ENCODE measurements at regions not wholly inside any gene's neighbourhood (a gene's known extent, or its start where the extent isn't known, plus 50 kb on each side); places are given as distances from the start of the nearest gene placed in this dataset.

- TF ChIP-seq, protein P1, sequence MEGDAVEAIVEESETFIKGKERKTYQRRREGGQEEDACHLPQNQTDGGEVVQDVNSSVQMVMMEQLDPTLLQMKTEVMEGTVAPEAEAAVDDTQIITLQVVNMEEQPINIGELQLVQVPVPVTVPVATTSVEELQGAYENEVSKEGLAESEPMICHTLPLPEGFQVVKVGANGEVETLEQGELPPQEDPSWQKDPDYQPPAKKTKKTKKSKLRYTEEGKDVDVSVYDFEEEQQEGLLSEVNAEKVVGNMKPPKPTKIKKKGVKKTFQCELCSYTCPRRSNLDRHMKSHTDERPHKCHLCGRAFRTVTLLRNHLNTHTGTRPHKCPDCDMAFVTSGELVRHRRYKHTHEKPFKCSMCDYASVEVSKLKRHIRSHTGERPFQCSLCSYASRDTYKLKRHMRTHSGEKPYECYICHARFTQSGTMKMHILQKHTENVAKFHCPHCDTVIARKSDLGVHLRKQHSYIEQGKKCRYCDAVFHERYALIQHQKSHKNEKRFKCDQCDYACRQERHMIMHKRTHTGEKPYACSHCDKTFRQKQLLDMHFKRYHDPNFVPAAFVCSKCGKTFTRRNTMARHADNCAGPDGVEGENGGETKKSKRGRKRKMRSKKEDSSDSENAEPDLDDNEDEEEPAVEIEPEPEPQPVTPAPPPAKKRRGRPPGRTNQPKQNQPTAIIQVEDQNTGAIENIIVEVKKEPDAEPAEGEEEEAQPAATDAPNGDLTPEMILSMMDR (IDR thresholded peaks at IDR 0.05; ENCODE audit: control extremely low read depth, extremely low read depth, low read depth, missing control alignments): no peak
- POLR2A ChIA-PET: no interaction called here
- no peak for DNase-seq (ENCODE audit: extremely low spot score)
- CTCF ChIA-PET: no interaction called here
Measured at GRCh38 chr13:100798739-100799361, 124.3 kb upstream of the TMTC4 start.

- TF ChIP-seq, protein P1 (IDR thresholded peaks at IDR 0.05; ENCODE audit: control extremely low read depth, extremely low read depth, low read depth, missing control alignments): no peak
- CTCF ChIA-PET: no interaction called here
- no peak for DNase-seq (ENCODE audit: extremely low spot score)
- POLR2A ChIA-PET: no interaction called here
Measured at GRCh38 chr13:100797921-100798320, 123.3 kb upstream of the TMTC4 start.

DNA sequence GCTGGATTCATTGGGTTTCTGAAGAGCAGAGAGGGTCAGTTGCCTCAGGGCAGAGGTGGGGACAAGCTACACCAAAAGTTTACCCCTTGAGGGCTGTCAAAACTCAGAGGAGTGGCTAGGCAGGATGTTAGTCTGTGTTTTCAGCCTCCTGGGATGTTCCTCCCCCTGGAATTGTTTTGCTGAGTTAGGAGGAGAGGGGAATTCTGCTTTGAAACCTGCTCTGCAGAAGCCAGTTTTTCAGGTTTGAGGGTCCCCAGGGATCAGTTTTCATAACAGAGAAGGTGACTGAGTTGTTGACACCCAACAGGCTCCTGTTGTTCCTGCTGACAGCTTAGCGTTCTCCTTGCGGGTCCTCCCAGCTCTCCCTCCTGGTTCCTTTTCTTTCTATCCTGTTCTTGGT is 121.9 kb upstream of the TMTC4 start:
- ChIA-PET CTCF (no interaction called here), POLR2A (no interaction called here)
- TF ChIP-seq, protein P1 (IDR thresholded peaks at IDR 0.05; ENCODE audit: control extremely low read depth, extremely low read depth, low read depth, missing control alignments): no peak
- no peak for DNase-seq (ENCODE audit: extremely low spot score)

DNA sequence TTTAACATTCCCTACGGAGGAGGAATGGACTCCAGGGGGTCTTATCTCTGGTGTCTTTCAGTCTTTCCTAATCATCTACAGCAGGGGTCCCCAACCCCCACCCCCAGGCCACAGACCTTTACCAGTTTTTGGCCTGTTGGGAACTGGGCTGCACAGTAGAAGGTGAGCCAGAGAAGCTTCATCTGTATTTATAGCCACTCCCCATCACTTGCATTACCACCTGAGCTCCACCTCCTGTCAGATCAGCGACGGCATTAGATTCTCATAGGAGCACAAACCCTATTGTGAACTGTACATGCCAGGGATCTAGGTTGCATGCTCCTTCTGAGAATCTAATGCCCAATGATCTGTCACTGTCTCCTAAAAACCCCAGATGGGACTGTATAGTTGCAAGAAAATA is 120.0 kb upstream of the TMTC4 start:
- DNase-seq (ENCODE audit: extremely low spot score): no peak
- CTCF ChIA-PET: no interaction called here
- TF ChIP-seq, protein P1 (IDR thresholded peaks at IDR 0.05; ENCODE audit: control extremely low read depth, extremely low read depth, low read depth, missing control alignments): no peak
- POLR2A ChIA-PET: no interaction called here

DNA sequence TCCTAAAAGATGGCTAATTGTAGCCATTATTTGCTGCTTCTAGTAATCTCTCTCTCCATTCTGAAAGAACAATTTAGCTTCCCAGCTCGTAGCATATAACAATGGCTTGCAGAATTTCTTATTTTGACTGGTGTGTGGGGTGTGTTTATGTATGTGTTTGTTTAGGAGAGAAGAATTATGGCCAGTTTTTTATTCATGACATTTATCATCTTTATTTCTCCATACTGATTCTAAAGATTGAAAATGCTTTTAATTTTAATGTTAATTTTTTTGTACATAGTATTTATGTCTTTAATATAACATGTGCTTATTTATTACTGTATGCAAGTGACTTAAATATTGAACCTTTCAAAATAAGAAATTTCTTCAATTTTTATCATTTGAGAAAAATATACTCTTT is 115.8 kb upstream of the TMTC4 start:
- CTCF ChIA-PET: no interaction called here
- DNase-seq (ENCODE audit: extremely low spot score): no peak
- TF ChIP-seq, protein P1 (IDR thresholded peaks at IDR 0.05; ENCODE audit: control extremely low read depth, extremely low read depth, low read depth, missing control alignments): no peak
- POLR2A ChIA-PET: no interaction called here

DNA sequence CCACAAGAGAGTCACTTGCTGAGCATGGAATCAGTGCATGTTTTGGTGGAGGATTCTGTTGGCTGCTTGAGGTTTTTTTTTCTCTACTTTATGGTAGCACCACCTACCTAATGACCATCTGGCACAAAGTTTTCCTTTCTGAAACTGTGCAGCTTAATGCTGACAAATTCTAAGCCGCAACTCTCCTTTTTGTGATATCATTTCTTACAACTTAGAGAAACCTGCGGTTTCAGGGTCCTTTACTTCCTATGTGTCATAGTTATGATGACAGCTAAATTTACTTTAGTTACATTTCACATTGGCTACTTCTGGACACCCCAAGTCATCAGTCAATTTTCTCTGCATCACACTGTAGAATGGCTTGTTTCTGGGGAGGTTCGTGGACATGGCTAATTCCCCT is 115.4 kb upstream of the TMTC4 start:
- CTCF ChIA-PET: no interaction called here
- no peak for DNase-seq (ENCODE audit: extremely low spot score)
- TF ChIP-seq, protein P1 (IDR thresholded peaks at IDR 0.05; ENCODE audit: control extremely low read depth, extremely low read depth, low read depth, missing control alignments): no peak
- POLR2A ChIA-PET: no interaction called here

DNA sequence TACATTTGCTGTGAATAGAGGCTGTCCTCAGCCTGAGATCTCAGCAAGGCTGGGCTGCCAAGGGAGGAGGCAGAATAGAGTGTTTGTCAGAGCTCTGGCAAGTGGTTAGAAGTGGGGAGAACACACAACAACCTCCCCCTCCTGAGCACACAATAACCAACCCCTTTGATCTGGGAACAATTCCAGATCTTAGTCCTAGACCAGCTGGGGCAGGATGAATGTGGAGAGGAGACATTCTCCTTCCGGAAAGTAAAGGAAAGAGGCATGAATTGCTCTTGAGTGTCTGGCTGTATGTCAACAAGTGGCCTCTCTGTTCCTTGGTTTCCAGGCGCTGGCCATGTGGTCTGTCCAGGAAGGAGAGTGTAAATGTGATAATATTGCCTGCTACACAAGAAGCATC is 114.9 kb upstream of the TMTC4 start:
- TF ChIP-seq, protein P1 (IDR thresholded peaks at IDR 0.05; ENCODE audit: control extremely low read depth, extremely low read depth, low read depth, missing control alignments): no peak
- no peak for DNase-seq (ENCODE audit: extremely low spot score)
- ChIA-PET POLR2A (no interaction called here), CTCF (no interaction called here)

Measured in GM10248 (cell line).